Neural cell (in vitro differentiated cells): ENCODE measurements at regions not wholly inside any gene's neighbourhood (a gene's known extent, or its start where the extent isn't known, plus 50 kb on each side); places are given as distances from the start of the nearest gene placed in this dataset.

ENCODE experiments used
- EZH2 ChIP-seq: fragments of 200-600, 300-800 bp; shearing (Covaris generic), sonication (generic); IDR thresholded peaks from 2 replicates; pipeline ENCODE4 v1.6.1; 2014; ENCODE audit warnings: antibody characterized with exemption, low read length, borderline replicate concordance, mild to moderate bottlenecking; ENCODE audit not compliant: insufficient read depth, poor library complexity, severe bottlenecking
- POLR2AphosphoS5 ChIP-seq: IDR thresholded peaks from 2 replicates; pipeline ENCODE4 v1.6.1; 2012
- RAD21 ChIP-seq: fragments of 450-650 bp; conservative IDR thresholded peaks from 2 replicates; pipeline ENCODE4 v1.6.1; 2014; ENCODE audit warnings: antibody characterized with exemption, mild to moderate bottlenecking, moderate library complexity
- SMC3 ChIP-seq: fragments of 450-650 bp; conservative IDR thresholded peaks from 2 replicates; pipeline ENCODE4 v1.6.1; 2014; ENCODE audit warnings: antibody characterized with exemption, mild to moderate bottlenecking, moderate library complexity; ENCODE audit not compliant: poor library complexity
- TF ChIP-seq, protein P1 (sequence below): fragments of 450-650 bp; IDR thresholded peaks from 2 replicates; pipeline ENCODE4 v1.5.1; 2014; ENCODE audit warnings: antibody characterized with exemption, mild to moderate bottlenecking, moderate library complexity; ENCODE audit not compliant: poor library complexity, severe bottlenecking
- TF ChIP-seq, protein P2 (sequence below): IDR thresholded peaks from 2 replicates; pipeline ENCODE4 v1.6.1; 2012; ENCODE audit warnings: borderline replicate concordance

- TF ChIP-seq, protein P1, sequence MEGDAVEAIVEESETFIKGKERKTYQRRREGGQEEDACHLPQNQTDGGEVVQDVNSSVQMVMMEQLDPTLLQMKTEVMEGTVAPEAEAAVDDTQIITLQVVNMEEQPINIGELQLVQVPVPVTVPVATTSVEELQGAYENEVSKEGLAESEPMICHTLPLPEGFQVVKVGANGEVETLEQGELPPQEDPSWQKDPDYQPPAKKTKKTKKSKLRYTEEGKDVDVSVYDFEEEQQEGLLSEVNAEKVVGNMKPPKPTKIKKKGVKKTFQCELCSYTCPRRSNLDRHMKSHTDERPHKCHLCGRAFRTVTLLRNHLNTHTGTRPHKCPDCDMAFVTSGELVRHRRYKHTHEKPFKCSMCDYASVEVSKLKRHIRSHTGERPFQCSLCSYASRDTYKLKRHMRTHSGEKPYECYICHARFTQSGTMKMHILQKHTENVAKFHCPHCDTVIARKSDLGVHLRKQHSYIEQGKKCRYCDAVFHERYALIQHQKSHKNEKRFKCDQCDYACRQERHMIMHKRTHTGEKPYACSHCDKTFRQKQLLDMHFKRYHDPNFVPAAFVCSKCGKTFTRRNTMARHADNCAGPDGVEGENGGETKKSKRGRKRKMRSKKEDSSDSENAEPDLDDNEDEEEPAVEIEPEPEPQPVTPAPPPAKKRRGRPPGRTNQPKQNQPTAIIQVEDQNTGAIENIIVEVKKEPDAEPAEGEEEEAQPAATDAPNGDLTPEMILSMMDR: no peak
- TF ChIP-seq EZH2 (no peak), POLR2AphosphoS5 (peak; percentile 61), RAD21 (no peak), SMC3 (no peak)
- TF ChIP-seq, protein P2, sequence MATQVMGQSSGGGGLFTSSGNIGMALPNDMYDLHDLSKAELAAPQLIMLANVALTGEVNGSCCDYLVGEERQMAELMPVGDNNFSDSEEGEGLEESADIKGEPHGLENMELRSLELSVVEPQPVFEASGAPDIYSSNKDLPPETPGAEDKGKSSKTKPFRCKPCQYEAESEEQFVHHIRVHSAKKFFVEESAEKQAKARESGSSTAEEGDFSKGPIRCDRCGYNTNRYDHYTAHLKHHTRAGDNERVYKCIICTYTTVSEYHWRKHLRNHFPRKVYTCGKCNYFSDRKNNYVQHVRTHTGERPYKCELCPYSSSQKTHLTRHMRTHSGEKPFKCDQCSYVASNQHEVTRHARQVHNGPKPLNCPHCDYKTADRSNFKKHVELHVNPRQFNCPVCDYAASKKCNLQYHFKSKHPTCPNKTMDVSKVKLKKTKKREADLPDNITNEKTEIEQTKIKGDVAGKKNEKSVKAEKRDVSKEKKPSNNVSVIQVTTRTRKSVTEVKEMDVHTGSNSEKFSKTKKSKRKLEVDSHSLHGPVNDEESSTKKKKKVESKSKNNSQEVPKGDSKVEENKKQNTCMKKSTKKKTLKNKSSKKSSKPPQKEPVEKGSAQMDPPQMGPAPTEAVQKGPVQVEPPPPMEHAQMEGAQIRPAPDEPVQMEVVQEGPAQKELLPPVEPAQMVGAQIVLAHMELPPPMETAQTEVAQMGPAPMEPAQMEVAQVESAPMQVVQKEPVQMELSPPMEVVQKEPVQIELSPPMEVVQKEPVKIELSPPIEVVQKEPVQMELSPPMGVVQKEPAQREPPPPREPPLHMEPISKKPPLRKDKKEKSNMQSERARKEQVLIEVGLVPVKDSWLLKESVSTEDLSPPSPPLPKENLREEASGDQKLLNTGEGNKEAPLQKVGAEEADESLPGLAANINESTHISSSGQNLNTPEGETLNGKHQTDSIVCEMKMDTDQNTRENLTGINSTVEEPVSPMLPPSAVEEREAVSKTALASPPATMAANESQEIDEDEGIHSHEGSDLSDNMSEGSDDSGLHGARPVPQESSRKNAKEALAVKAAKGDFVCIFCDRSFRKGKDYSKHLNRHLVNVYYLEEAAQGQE: peak; percentile 94
These were observed 163.0 kb upstream of the TMTC4 start for GRCh38 chr13:100837631-100838030.
